Type B pancreatic cell (in vitro differentiated cells): ENCODE measurements at regions not wholly inside any gene's neighbourhood (a gene's known extent, or its start where the extent isn't known, plus 50 kb on each side); places are given as distances from the start of the nearest gene placed in this dataset.

Experiments
- DNase-seq: peaks from one replicate; pipeline ENCODE4 v3.0.0; 2021; ENCODE audit warnings: mixed read lengths; ENCODE audit not compliant: unreplicated experiment; ENCODE audit errors: extremely low spot score
- H3K27ac Mint-ChIP-seq: 2 replicates; pipeline ENCODE4 v1.8.0; 2021; ENCODE audit warnings: mild to moderate bottlenecking, mixed read lengths
- H3K27me3 Mint-ChIP-seq: 2 replicates; pipeline ENCODE4 v1.8.0; 2021; ENCODE audit warnings: mixed read lengths
- H3K36me3 Mint-ChIP-seq: 2 replicates; pipeline ENCODE4 v1.8.0; 2021; ENCODE audit warnings: mixed read lengths
- H3K4me1 Mint-ChIP-seq: one replicate; pipeline ENCODE4 v1.8.0; 2021; ENCODE audit warnings: mixed read lengths; ENCODE audit not compliant: unreplicated experiment
- H3K4me3 Mint-ChIP-seq: 2 replicates; pipeline ENCODE4 v1.8.0; 2021; ENCODE audit warnings: mild to moderate bottlenecking, mixed read lengths
- H3K9me3 Mint-ChIP-seq: 2 replicates; pipeline ENCODE4 v1.8.0; 2021; ENCODE audit warnings: mixed read lengths
- TF ChIP-seq, protein P1 (sequence below): fragments of 200-600 bp; sonication (generic); conservative IDR thresholded peaks from 2 replicates; pipeline ENCODE4 v1.5.0; 2021; ENCODE audit warnings: antibody characterized with exemption, mild to moderate bottlenecking

DNA sequence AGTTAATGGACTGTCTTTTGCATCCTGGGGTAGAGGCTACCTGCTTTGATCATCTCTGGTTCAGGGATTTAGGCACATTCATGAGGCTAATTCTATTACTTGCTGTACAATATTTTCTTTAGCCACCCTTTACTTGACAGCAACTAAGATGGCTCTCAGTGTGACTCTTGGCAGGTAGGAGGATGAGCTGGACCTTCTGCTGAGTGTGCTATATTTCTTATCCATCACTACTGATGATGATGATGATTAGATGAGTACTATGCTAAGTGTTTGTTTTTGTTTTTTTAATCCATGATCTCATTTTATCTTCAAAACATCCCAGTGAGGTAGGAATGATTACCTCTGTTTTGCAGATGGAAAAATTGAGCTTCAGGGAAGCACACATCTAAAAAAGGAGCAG lies 152.8 kb upstream of the WSCD2 start:
- no peak for DNase-seq
- no peak overlapping the region for H3K27ac Mint-ChIP-seq
- H3K27me3 Mint-ChIP-seq = peaks cover 26% of the 10 kb centered on the region
- H3K9me3 Mint-ChIP-seq = no peaks in the 10 kb centered on the region
- TF ChIP-seq, protein P1, sequence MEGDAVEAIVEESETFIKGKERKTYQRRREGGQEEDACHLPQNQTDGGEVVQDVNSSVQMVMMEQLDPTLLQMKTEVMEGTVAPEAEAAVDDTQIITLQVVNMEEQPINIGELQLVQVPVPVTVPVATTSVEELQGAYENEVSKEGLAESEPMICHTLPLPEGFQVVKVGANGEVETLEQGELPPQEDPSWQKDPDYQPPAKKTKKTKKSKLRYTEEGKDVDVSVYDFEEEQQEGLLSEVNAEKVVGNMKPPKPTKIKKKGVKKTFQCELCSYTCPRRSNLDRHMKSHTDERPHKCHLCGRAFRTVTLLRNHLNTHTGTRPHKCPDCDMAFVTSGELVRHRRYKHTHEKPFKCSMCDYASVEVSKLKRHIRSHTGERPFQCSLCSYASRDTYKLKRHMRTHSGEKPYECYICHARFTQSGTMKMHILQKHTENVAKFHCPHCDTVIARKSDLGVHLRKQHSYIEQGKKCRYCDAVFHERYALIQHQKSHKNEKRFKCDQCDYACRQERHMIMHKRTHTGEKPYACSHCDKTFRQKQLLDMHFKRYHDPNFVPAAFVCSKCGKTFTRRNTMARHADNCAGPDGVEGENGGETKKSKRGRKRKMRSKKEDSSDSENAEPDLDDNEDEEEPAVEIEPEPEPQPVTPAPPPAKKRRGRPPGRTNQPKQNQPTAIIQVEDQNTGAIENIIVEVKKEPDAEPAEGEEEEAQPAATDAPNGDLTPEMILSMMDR = no peak
- H3K4me1 Mint-ChIP-seq = peaks cover 9% of the 10 kb centered on the region
- no peak overlapping the region for H3K4me3 Mint-ChIP-seq
- no peaks in the 10 kb centered on the region for H3K36me3 Mint-ChIP-seq

DNA sequence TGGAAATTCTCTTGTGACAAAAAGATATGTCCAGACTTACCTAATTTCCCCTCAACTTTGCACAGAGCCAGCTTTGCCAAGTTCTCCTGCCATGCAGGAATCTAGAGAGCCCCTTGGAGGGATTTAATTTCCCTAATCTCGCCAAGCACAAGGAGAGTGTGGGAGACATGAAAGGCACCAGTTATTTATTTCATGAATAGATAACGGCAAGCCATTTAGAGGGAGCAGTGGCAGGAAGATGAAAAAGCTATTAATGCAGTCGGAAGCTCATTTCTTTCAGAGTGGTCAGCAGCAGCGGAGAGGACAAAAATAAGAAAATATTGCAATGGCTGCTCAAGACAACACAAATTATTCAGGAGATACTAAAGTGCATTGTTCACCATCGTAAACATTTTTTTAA lies 150.9 kb upstream of the WSCD2 start:
- H3K4me3 Mint-ChIP-seq = no peak overlapping the region
- H3K9me3 Mint-ChIP-seq = no peaks in the 10 kb centered on the region
- H3K36me3 Mint-ChIP-seq = no peaks in the 10 kb centered on the region
- H3K27me3 Mint-ChIP-seq = peaks cover 35% of the 10 kb centered on the region
- TF ChIP-seq, protein P1 = no peak
- DNase-seq = no peak
- H3K27ac Mint-ChIP-seq = no peak overlapping the region
- H3K4me1 Mint-ChIP-seq = peaks cover 15% of the 10 kb centered on the region

DNA sequence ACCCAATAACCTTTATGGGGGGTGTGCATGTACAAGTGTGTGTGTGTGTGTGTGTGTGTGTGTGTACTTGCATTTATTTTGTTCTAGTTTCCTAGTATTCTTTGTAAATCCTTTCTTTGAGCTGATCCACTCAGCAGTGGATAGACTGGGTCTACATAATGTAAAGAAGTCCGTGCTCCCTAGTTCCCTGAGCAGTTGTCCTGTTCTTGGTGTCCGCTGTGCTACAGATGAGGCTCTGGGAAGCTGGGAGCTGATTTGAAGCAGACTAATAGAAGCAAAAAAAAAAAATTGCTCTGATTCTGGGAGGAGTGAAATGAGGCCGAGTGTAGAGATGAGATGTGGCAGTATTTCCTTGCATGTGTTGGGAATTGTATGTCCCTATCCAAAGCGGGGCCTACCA lies 150.4 kb upstream of the WSCD2 start:
- no peak for DNase-seq
- Mint-ChIP-seq H3K27me3 (peaks cover 40% of the 10 kb centered on the region), H3K27ac (peak overlapping the region; percentile 12), H3K9me3 (no peaks in the 10 kb centered on the region), H3K4me1 (peaks cover 15% of the 10 kb centered on the region), H3K4me3 (no peak overlapping the region), H3K36me3 (no peaks in the 10 kb centered on the region)
- TF ChIP-seq, protein P1 = no peak

DNA sequence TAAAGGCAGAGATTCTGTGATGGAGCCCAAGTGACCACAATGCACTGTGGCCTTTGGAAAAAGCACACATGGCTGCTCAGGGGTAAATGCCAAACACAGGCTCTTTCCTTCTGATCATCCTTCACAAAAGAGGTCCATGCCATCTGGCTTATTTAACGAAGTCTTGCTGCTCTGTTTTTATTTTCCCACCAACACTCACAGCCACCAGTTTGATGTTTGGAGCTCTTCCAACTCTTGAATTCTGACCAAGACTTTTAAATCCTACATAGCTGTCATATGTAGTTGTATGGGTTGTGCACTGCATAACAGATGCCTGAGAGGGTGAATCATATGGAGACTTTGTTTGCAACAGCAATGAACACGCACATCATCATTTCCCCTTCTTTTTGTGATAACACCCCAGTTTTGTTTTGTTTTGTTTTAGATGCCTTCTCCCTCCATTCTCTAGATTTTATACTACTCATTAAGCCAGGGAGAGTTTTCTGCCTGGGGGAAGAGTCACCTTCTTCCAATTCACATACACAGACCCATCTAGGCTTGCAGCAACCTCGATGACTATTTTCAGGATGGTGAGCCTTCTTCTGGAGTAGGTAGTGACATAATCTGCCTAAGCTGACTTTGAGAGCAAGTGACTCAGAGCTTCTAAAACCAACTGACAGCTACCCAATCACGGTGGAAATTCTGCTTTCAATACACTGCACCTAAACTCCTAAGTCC lies 145.2 kb upstream of the WSCD2 start:
- no peaks in the 10 kb centered on the region for H3K9me3 Mint-ChIP-seq
- no peak overlapping the region for H3K4me3 Mint-ChIP-seq
- peaks cover 12% of the 10 kb centered on the region for H3K4me1 Mint-ChIP-seq
- no peak for DNase-seq
- no peak overlapping the region for H3K27ac Mint-ChIP-seq
- no peaks in the 10 kb centered on the region for H3K36me3 Mint-ChIP-seq
- H3K27me3 Mint-ChIP-seq = peaks cover 48% of the 10 kb centered on the region
- TF ChIP-seq, protein P1 = no peak

DNA sequence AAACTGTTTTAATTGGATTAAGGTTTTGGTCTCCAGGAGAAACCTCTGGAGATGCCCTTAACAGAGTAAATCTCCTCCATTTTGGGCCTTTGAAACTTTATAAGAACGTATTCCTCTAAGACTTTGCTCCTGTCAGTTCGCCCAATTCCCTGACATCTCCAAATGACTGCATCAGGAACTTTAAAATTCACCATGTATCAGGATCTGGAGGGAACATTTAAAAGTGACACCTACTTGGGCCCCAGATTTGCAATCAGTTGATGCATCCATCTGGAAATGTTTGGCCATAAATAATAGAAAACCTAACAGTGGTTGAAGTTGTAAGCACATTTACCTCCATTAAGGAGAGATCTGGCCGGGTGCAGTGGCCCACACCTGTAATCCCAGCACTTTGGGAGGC lies 144.1 kb upstream of the WSCD2 start:
- Mint-ChIP-seq H3K27me3 (peaks cover 50% of the 10 kb centered on the region), H3K9me3 (no peaks in the 10 kb centered on the region), H3K27ac (no peak overlapping the region), H3K4me1 (peaks cover 11% of the 10 kb centered on the region), H3K36me3 (no peaks in the 10 kb centered on the region), H3K4me3 (no peak overlapping the region)
- DNase-seq = no peak
- TF ChIP-seq, protein P1 = no peak
